SK-N-SH treated with all-trans-retinoic acid at 6 μM for 48 hours (cell line): ENCODE measurements at regions not wholly inside any gene's neighbourhood (a gene's known extent, or its start where the extent isn't known, plus 50 kb on each side); places are given as distances from the start of the nearest gene placed in this dataset.

ENCODE experiments used
- ATAC-seq: fragments of 200-7000 bp; cut with Tn5 transposase; 3 replicates; pipeline ENCODE4 v1.9.1; 2020; ENCODE audit warnings: mild to moderate bottlenecking, moderate library complexity
- ARNTL ChIP-seq: fragments of 450-650 bp; formaldehyde crosslinking; IDR thresholded peaks from 2 replicates; pipeline ENCODE4 v1.5.0; 2020; ENCODE audit warnings: low read depth, mild to moderate bottlenecking, moderate library complexity, borderline replicate concordance
- BACH2 ChIP-seq: fragments of 250-450 bp; sonication (Bioruptor Pico); IDR thresholded peaks from 2 replicates; pipeline ENCODE4 v1.9.0; 2021; ENCODE audit warnings: mild to moderate bottlenecking, borderline replicate concordance
- CREB5 ChIP-seq: fragments of 250-450 bp; sonication (Bioruptor Pico); IDR thresholded peaks from 2 replicates; pipeline ENCODE4 v1.5.1; 2020; ENCODE audit warnings: low read depth, mild to moderate bottlenecking, moderate library complexity
- CSRNP3 ChIP-seq: fragments of 250-450 bp; sonication (Bioruptor Pico); IDR thresholded peaks from 2 replicates; pipeline ENCODE4 v1.5.1; 2021; ENCODE audit warnings: mild to moderate bottlenecking, moderate library complexity
- ESRRG ChIP-seq: fragments of 250-450 bp; sonication (Bioruptor Pico); IDR thresholded peaks from 2 replicates; pipeline ENCODE4 v1.6.1; 2021; ENCODE audit warnings: mild to moderate bottlenecking
- GLIS3 ChIP-seq: fragments of 250-450 bp; sonication (Bioruptor Pico); IDR thresholded peaks from 2 replicates; pipeline ENCODE4 v1.5.0; 2020; ENCODE audit warnings: mild to moderate bottlenecking, moderate library complexity
- ISL1 ChIP-seq: fragments of 250-450 bp; sonication (Bioruptor Pico); IDR thresholded peaks from 2 replicates; pipeline ENCODE4 v2.1.2; 2022; ENCODE audit warnings: mild to moderate bottlenecking, moderate library complexity
- PATZ1 ChIP-seq: fragments of 250-450 bp; sonication (Bioruptor Pico); IDR thresholded peaks from 2 replicates; pipeline ENCODE4 v1.8.0; 2020; ENCODE audit warnings: mild to moderate bottlenecking, moderate library complexity, borderline replicate concordance
- POU6F1 ChIP-seq: fragments of 250-450 bp; sonication (Bioruptor Pico); IDR thresholded peaks from 2 replicates; pipeline ENCODE4 v1.8.0; 2021; ENCODE audit warnings: low read depth, mild to moderate bottlenecking, moderate library complexity, borderline replicate concordance
- PPARA ChIP-seq: fragments of 250-450 bp; sonication (Bioruptor Pico); IDR thresholded peaks from 2 replicates; pipeline ENCODE4 v1.5.0; 2020; ENCODE audit warnings: mild to moderate bottlenecking, borderline replicate concordance
- SNAI2 ChIP-seq: fragments of 250-450 bp; sonication (Bioruptor Pico); IDR thresholded peaks from 2 replicates; pipeline ENCODE4 v1.5.0; 2020; ENCODE audit warnings: mild to moderate bottlenecking, moderate library complexity
- TSHZ2 ChIP-seq: fragments of 250-450 bp; sonication (Bioruptor Pico); IDR thresholded peaks from 2 replicates; pipeline ENCODE4 v1.5.0; 2020; ENCODE audit warnings: mild to moderate bottlenecking, moderate library complexity
- ZC3H10 ChIP-seq: fragments of 250-450 bp; sonication (Bioruptor Pico); IDR thresholded peaks from 2 replicates; pipeline ENCODE4 v1.5.1; 2021; ENCODE audit warnings: mild to moderate bottlenecking, moderate library complexity
- ZFP3 ChIP-seq: fragments of 250-450 bp; sonication (Bioruptor Pico); IDR thresholded peaks from 2 replicates; pipeline ENCODE4 v1.5.0; 2020; ENCODE audit warnings: mild to moderate bottlenecking, moderate library complexity
- ZFP30 ChIP-seq: fragments of 450-650 bp; formaldehyde crosslinking; IDR thresholded peaks from 2 replicates; pipeline ENCODE4 v1.5.0; 2022; ENCODE audit warnings: mild to moderate bottlenecking, moderate library complexity
- ZNF565 ChIP-seq: fragments of 450-650 bp; formaldehyde crosslinking; conservative IDR thresholded peaks from 2 replicates; pipeline ENCODE4 v1.5.0; 2020; ENCODE audit warnings: low read depth, mild to moderate bottlenecking, moderate library complexity
- ZNF70 ChIP-seq: fragments of 450-650 bp; formaldehyde crosslinking; IDR thresholded peaks from 2 replicates; pipeline ENCODE4 v1.5.0; 2020; ENCODE audit warnings: mild to moderate bottlenecking, moderate library complexity
- ZNF8 ChIP-seq: fragments of 450-650 bp; formaldehyde crosslinking; IDR thresholded peaks from 2 replicates; pipeline ENCODE4 v1.5.0; 2020; ENCODE audit warnings: mild to moderate bottlenecking, moderate library complexity

GRCh38 chr1:11377954-11378353 is 101.0 kb upstream of the DISP3 start:
- no peak for ATAC-seq
- TF ChIP-seq ZNF8 (CRISPR knock-in tag): no peak
- no peak for TF ChIP-seq GLIS3 (CRISPR knock-in tag)
- no peak for TF ChIP-seq SNAI2 (CRISPR knock-in tag)
- TF ChIP-seq ZC3H10 (CRISPR knock-in tag): no peak
- TF ChIP-seq ZNF70 (CRISPR knock-in tag): no peak
- TF ChIP-seq TSHZ2 (CRISPR knock-in tag): no peak

- TF ChIP-seq ISL1 (CRISPR knock-in tag) (no peak), ZNF565 (CRISPR knock-in tag) (no peak)
- TF ChIP-seq, all 23 proteins: peak for 0
- no peak for ATAC-seq
Measured at GRCh38 chr1:11379851-11380250, 99.1 kb upstream of the DISP3 start.

- ATAC-seq: no peak
- TF ChIP-seq POU6F1 (CRISPR knock-in tag): no peak
- no peak for TF ChIP-seq GLIS3 (CRISPR knock-in tag)
- TF ChIP-seq ARNTL: no peak
- TF ChIP-seq PATZ1 (CRISPR knock-in tag): no peak
- TF ChIP-seq CREB5 (CRISPR knock-in tag): no peak
- TF ChIP-seq BACH2 (CRISPR knock-in tag): no peak
- no peak for TF ChIP-seq CSRNP3 (CRISPR knock-in tag)
- no peak for TF ChIP-seq ZNF70 (CRISPR knock-in tag)
- TF ChIP-seq PPARA: no peak
Measured at GRCh38 chr1:11380500-11380899, 98.5 kb upstream of the DISP3 start.

- ATAC-seq: no peak
- TF ChIP-seq ESRRG (CRISPR knock-in tag) (no peak), POU6F1 (CRISPR knock-in tag) (no peak), PPARA (no peak), PATZ1 (CRISPR knock-in tag) (no peak), CSRNP3 (CRISPR knock-in tag) (no peak), ZNF70 (CRISPR knock-in tag) (no peak), ZC3H10 (CRISPR knock-in tag) (no peak), ZNF8 (CRISPR knock-in tag) (no peak), ZNF565 (CRISPR knock-in tag) (no peak), ZFP3 (CRISPR knock-in tag) (no peak), BACH2 (CRISPR knock-in tag) (no peak), ZFP30 (CRISPR knock-in tag) (no peak)
Measured at GRCh38 chr1:11383553-11384169, 95.3 kb upstream of the DISP3 start.
